B cell (primary cell): ENCODE measurements at regions not wholly inside any gene's neighbourhood (a gene's known extent, or its start where the extent isn't known, plus 50 kb on each side); places are given as distances from the start of the nearest gene placed in this dataset.

Experiments
- ATAC-seq: fragments of 200-7000 bp; cut with Tn5 transposase; one replicate; pipeline ENCODE4 v1.10.0; 2021; ENCODE audit warnings: low read depth, mild to moderate bottlenecking, moderate number of reproducible peaks, moderate library complexity
- CTCF ChIA-PET: fragments of 350-600 bp; sonication (Branson Sonifier 250); formaldehyde crosslinking; loops from one replicate; lab custom pipeline; 2021; ENCODE audit warnings: antibody characterized with exemption, inconsistent platforms; lab: Charles Lee
- POLR2A ChIA-PET: fragments of 350-600 bp; sonication (Branson Sonifier 250); formaldehyde crosslinking; loops from one replicate; lab custom pipeline; 2021; ENCODE audit warnings: antibody characterized with exemption; lab: Charles Lee
- DNase-seq: peaks from one replicate; pipeline ENCODE4 v3.0.0; 2013
- H2AFZ ChIP-seq: 2 replicates; pipeline ENCODE4 v1.6.1; 2012; ENCODE audit warnings: mild to moderate bottlenecking, low read depth, low read length; ENCODE audit not compliant: insufficient read depth, poor library complexity, severe bottlenecking
- H3K27ac ChIP-seq, 2 donors: 1 replicate in 1 of 2; 2 replicates in 1 of 2; pipeline ENCODE4 v1.5.1; 2012 to 2013; ENCODE audit warnings: low read length in 2 of 2, mild to moderate bottlenecking in 2 of 2, moderate library complexity in 1 of 2
- H3K27me3 ChIP-seq, 4 experiments: fragments of 200-600 bp in 1 of 4; sonication (generic) in 1 of 4; replicated peaks in 1 of 4; 1 replicate in 2 of 4; 2 replicates in 2 of 4; pipeline versions ENCODE4 v1.6.1 to v1.7.0; 2013 to 2016; ENCODE audit warnings: low read length in 3 of 4, mild to moderate bottlenecking in 2 of 4, mixed read lengths in 1 of 4, moderate library complexity in 1 of 4; ENCODE audit not compliant: insufficient read depth in 4 of 4, control insufficient read depth in 3 of 4; ENCODE audit errors: control extremely low read depth in 1 of 4
- H3K36me3 ChIP-seq, 2 experiments: replicated peaks in 1 of 2; 1 replicate in 1 of 2; 2 replicates in 1 of 2; pipeline versions ENCODE4 v1.6.1 to v1.7.1; 2013; ENCODE audit warnings: low read length in 1 of 2; ENCODE audit not compliant: insufficient read depth in 2 of 2, control insufficient read depth in 1 of 2; ENCODE audit errors: control extremely low read depth in 1 of 2, extremely low read depth in 1 of 2
- H3K4me1 ChIP-seq, 2 donors: fragments of 200-600 bp in 1 of 2; sonication (generic) in 1 of 2; 1 replicate in 1 of 2; 2 replicates in 1 of 2; pipeline versions ENCODE4 v1.5.1 to v1.6.1; 2013 to 2017; ENCODE audit warnings: low read length in 2 of 2; ENCODE audit not compliant: control insufficient read depth in 2 of 2, insufficient read depth in 2 of 2
- H3K4me2 ChIP-seq: replicated peaks from 2 replicates; pipeline ENCODE3; 2012; ENCODE audit warnings: mild to moderate bottlenecking, low read depth, low read length; ENCODE audit not compliant: poor library complexity, severe bottlenecking
- H3K4me3 ChIP-seq, 5 experiments: fragments of 200-600 bp in 1 of 5; sonication (generic) in 1 of 5; 1 replicate in 3 of 5; 2 replicates in 2 of 5; pipeline versions ENCODE4 v1.5.1 to v1.7.0; 2011 to 2016; ENCODE audit warnings: low read length in 4 of 5, mild to moderate bottlenecking in 4 of 5, low read depth in 2 of 5, control low read depth in 1 of 5, moderate library complexity in 1 of 5; ENCODE audit not compliant: insufficient read depth in 1 of 5; ENCODE audit errors: control extremely low read depth in 1 of 5, extremely low read depth in 1 of 5
- H3K79me2 ChIP-seq: fragments of 200-600 bp; sonication (generic); one replicate; pipeline ENCODE4 v1.6.0; 2016; ENCODE audit warnings: low read length; ENCODE audit not compliant: control insufficient read depth, insufficient read depth
- H3K9ac ChIP-seq: fragments of 200-600 bp; sonication (generic); 2 replicates; pipeline ENCODE4 v1.6.1; 2017; ENCODE audit warnings: mild to moderate bottlenecking, low read length, moderate library complexity
- H3K9me3 ChIP-seq, 3 donors: one replicate each; pipeline versions ENCODE4 v1.6.1 to v1.7.1; 2013; ENCODE audit warnings: low read length in 2 of 3; ENCODE audit not compliant: control insufficient read depth in 2 of 3, insufficient read depth in 1 of 3; ENCODE audit errors: control extremely low read depth in 1 of 3
- H4K20me1 ChIP-seq: 2 replicates; pipeline ENCODE4 v1.6.0; 2012; ENCODE audit warnings: mild to moderate bottlenecking, low read length; ENCODE audit not compliant: insufficient read depth, control insufficient read depth, poor library complexity, severe bottlenecking
- H3K27ac Mint-ChIP-seq: one replicate; pipeline ENCODE4 v1.8.0; 2021; ENCODE audit warnings: mixed read lengths
- H3K27me3 Mint-ChIP-seq: one replicate; pipeline ENCODE4 v1.8.0; 2021; ENCODE audit warnings: mixed read lengths
- H3K4me1 Mint-ChIP-seq: one replicate; pipeline ENCODE4 v1.8.0; 2021; ENCODE audit warnings: mixed read lengths
- H3K4me3 Mint-ChIP-seq: one replicate; pipeline ENCODE4 v1.8.0; 2021; ENCODE audit warnings: mixed read lengths
- H3K9me3 Mint-ChIP-seq: one replicate; pipeline ENCODE4 v1.8.0; 2022; ENCODE audit warnings: mixed read lengths; ENCODE audit not compliant: insufficient read depth
- CTCF ChIP-seq: fragments of 200-600 bp; IDR thresholded peaks from one replicate; pipeline ENCODE4 v1.8.0; 2022; ENCODE audit warnings: antibody characterized with exemption, mild to moderate bottlenecking
- EZH2 ChIP-seq: IDR thresholded peaks from 2 replicates; pipeline ENCODE4 v1.6.1; 2012; ENCODE audit warnings: borderline replicate concordance, low read depth, mild to moderate bottlenecking, moderate library complexity, low read length; ENCODE audit not compliant: insufficient read depth, poor library complexity, severe bottlenecking
- WGBS: methylation state at CpG from one replicate; pipeline ENCODE4 v1.1.5; 2013; ENCODE audit warnings: missing lambda C conversion rate; ENCODE audit not compliant: insufficient coverage; 5-methylcytosine and 5-hydroxymethylcytosine counted together
- intact Hi-C: fragments of 100-400 bp; cut with micrococcal nuclease; formaldehyde crosslinking; loops from one replicate; pipeline ENCODE4 v1.10.0; 2022

- H3K9me3 Mint-ChIP-seq: no peaks in the 10 kb centered on the region
- H3K4me1 ChIP-seq: no peaks in the 10 kb centered on the region
- H3K27ac Mint-ChIP-seq: no peak overlapping the region
- H3K4me3 Mint-ChIP-seq: no peak overlapping the region
- DNase-seq: no peak
- ATAC-seq: no peak
- TF ChIP-seq EZH2: no peak
- no peak for TF ChIP-seq CTCF
- H3K27me3 ChIP-seq: no peaks in the 10 kb centered on the region
- no peaks in the 10 kb centered on the region for H4K20me1 ChIP-seq
- intact Hi-C loops: no loop called here
- no peak overlapping the region for H2AFZ ChIP-seq
- no peaks in the 10 kb centered on the region for H3K79me2 ChIP-seq
- H3K4me1 Mint-ChIP-seq: no peaks in the 10 kb centered on the region
- no peaks in the 10 kb centered on the region for H3K27me3 Mint-ChIP-seq
- H3K4me3 ChIP-seq: no peak overlapping the region
- no peaks in the 10 kb centered on the region for H3K9me3 ChIP-seq
- H3K36me3 ChIP-seq: no peaks in the 10 kb centered on the region
- CTCF ChIA-PET: no interaction called here
- no peak overlapping the region for H3K27ac ChIP-seq
- POLR2A ChIA-PET: no interaction called here
- H3K9ac ChIP-seq: no peak overlapping the region
- H3K4me2 ChIP-seq: no peak overlapping the region
Measured at GRCh38 chr1:199208847-199209246, 570.0 kb downstream of the PTPRC start.

DNA sequence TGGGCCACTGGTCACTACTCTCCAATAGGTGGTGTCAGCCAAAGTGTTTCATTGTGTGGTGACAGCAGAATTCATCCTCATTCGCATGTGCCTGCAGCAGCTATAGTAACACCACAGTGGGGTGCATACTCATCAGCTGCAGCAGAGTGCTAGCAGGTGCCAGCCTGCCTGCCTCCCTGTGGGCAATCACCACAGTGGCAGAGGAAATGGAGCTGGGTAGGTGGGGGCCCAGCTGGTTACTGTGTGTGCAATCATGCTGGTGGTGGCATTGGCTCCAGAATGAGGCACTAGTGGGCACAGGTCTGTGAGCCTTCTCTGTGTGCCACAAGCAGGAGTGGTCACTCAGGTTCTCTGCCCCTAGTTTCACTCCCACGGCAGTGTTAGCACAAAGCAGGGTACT lies 579.2 kb downstream of the PTPRC start:
- H3K4me2 ChIP-seq: no peak overlapping the region
- WGBS: 42% methylated on average over 2 of the region's 2 CpGs
- peaks cover 0 to 8% (median 0%) of the 10 kb centered on the region in 4 experiments for H3K27me3 ChIP-seq
- DNase-seq (no peak), ATAC-seq (no peak)
- CTCF ChIA-PET: no interaction called here
- H3K4me1 ChIP-seq: peaks cover 6 to 8% of the 10 kb centered on the region in 2 donors
- H4K20me1 ChIP-seq: no peaks in the 10 kb centered on the region
- intact Hi-C loops: no loop called here
- no peaks in the 10 kb centered on the region for H3K36me3 ChIP-seq
- H3K9me3 ChIP-seq: peaks cover 0 to 1% (median 0%) of the 10 kb centered on the region in 3 donors
- no peak overlapping the region for H3K27ac ChIP-seq
- Mint-ChIP-seq H3K27ac (no peak overlapping the region), H3K4me3 (no peak overlapping the region), H3K27me3 (no peaks in the 10 kb centered on the region), H3K9me3 (peaks cover 2% of the 10 kb centered on the region), H3K4me1 (peaks cover 8% of the 10 kb centered on the region)
- H3K9ac ChIP-seq: no peak overlapping the region
- H3K4me3 ChIP-seq: no peak overlapping the region
- H2AFZ ChIP-seq: no peak overlapping the region
- POLR2A ChIA-PET: no interaction called here
- TF ChIP-seq EZH2: no peak
- no peaks in the 10 kb centered on the region for H3K79me2 ChIP-seq
